WTC11 (cell line): ENCODE measurements at regions not wholly inside any gene's neighbourhood (a gene's known extent, or its start where the extent isn't known, plus 50 kb on each side); places are given as distances from the start of the nearest gene placed in this dataset.

Experiments
- ATAC-seq: fragments of 200-7000 bp; cut with Tn5 transposase; 2 replicates; pipeline ENCODE4 v1.10.0; 2021; ENCODE audit warnings: mild to moderate bottlenecking, moderate library complexity
- CTCF ChIA-PET: fragments of 300-600 bp; sonication (Branson Sonifier 250); formaldehyde crosslinking; loops from one replicate; lab custom pipeline; 2021; ENCODE audit warnings: antibody characterized with exemption; lab: Charles Lee
- POLR2A ChIA-PET: fragments of 350-600 bp; sonication (Branson Sonifier 250); formaldehyde crosslinking; loops from one replicate; lab custom pipeline; 2021; ENCODE audit warnings: antibody characterized with exemption; lab: Charles Lee
- DNase-seq: peaks from one replicate; pipeline ENCODE4 v3.0.0; 2021; ENCODE audit warnings: low spot score
- H3K27ac Mint-ChIP-seq: 2 replicates; pipeline ENCODE4 v1.8.0; 2021; ENCODE audit warnings: mixed read lengths
- H3K27me3 Mint-ChIP-seq: 2 replicates; pipeline ENCODE4 v1.8.0; 2021; ENCODE audit warnings: low read depth, mild to moderate bottlenecking, moderate library complexity, mixed read lengths
- H3K36me3 Mint-ChIP-seq: 2 replicates; pipeline ENCODE4 v1.8.0; 2021; ENCODE audit warnings: mixed read lengths
- H3K4me1 Mint-ChIP-seq: 2 replicates; pipeline ENCODE4 v1.8.0; 2022; ENCODE audit warnings: mixed read lengths
- H3K4me3 Mint-ChIP-seq: 2 replicates; pipeline ENCODE4 v1.8.0; 2021; ENCODE audit warnings: mild to moderate bottlenecking, moderate library complexity, mixed read lengths
- H3K9me3 Mint-ChIP-seq: 2 replicates; pipeline ENCODE4 v1.8.0; 2021; ENCODE audit warnings: mixed read lengths
- ATF1 ChIP-seq: sonication (generic); formaldehyde crosslinking; IDR thresholded peaks from 2 replicates; pipeline ENCODE4 v1.8.1; 2023; ENCODE audit warnings: mild to moderate bottlenecking, moderate library complexity, missing genetic modification reagents
- ELF4 ChIP-seq: sonication (generic); formaldehyde crosslinking; IDR thresholded peaks from 2 replicates; pipeline ENCODE4 v1.8.1; 2022; ENCODE audit warnings: low read depth, mild to moderate bottlenecking, moderate library complexity, missing genetic modification reagents
- GRHL2 ChIP-seq: fragments of 250-450 bp; sonication (Bioruptor Pico); IDR thresholded peaks from 2 replicates; pipeline ENCODE4 v1.8.0; 2022; ENCODE audit warnings: mild to moderate bottlenecking, moderate library complexity; ENCODE audit not compliant: insufficient replicate concordance, severe bottlenecking
- GTF2I ChIP-seq: fragments of 250-450 bp; sonication (Bioruptor Pico); conservative IDR thresholded peaks from 2 replicates; pipeline ENCODE4 v1.4.0; 2021; ENCODE audit warnings: mild to moderate bottlenecking
- KAT7 ChIP-seq: sonication (generic); formaldehyde crosslinking; IDR thresholded peaks from 2 replicates; pipeline ENCODE4 v1.8.1; 2023; ENCODE audit warnings: missing genetic modification reagents, mild to moderate bottlenecking, borderline replicate concordance
- RORB ChIP-seq: fragments of 250-450 bp; sonication (Bioruptor Pico); IDR thresholded peaks from 2 replicates; pipeline ENCODE4 v1.9.0; 2021; ENCODE audit warnings: mild to moderate bottlenecking
- TEAD4 ChIP-seq: sonication (generic); formaldehyde crosslinking; IDR thresholded peaks from 2 replicates; pipeline ENCODE4 v1.8.0; 2022; ENCODE audit warnings: mild to moderate bottlenecking, missing genetic modification reagents
- TP53 ChIP-seq: sonication (generic); formaldehyde crosslinking; IDR thresholded peaks from 2 replicates; pipeline ENCODE4 v1.8.1; 2023; ENCODE audit warnings: mild to moderate bottlenecking, missing genetic modification reagents
- ZNF232 ChIP-seq: sonication (generic); formaldehyde crosslinking; IDR thresholded peaks from 2 replicates; pipeline ENCODE4 v1.8.0; 2022; ENCODE audit warnings: mild to moderate bottlenecking, missing genetic modification reagents
- TF ChIP-seq, protein P1 (sequence below): fragments of 250-450 bp; sonication (Bioruptor Pico); IDR thresholded peaks from 2 replicates; pipeline ENCODE4 v1.9.0; 2021; ENCODE audit warnings: mild to moderate bottlenecking, borderline replicate concordance
- TF ChIP-seq, protein P2 (sequence below): fragments of 250-450 bp; sonication (Bioruptor Pico); IDR thresholded peaks from 2 replicates; pipeline ENCODE4 v1.9.0; 2021; ENCODE audit warnings: mild to moderate bottlenecking
- TF ChIP-seq, protein P3 (sequence below): fragments of 250-450 bp; sonication (Bioruptor Pico); IDR thresholded peaks from 2 replicates; pipeline ENCODE4 v1.9.0; 2021; ENCODE audit warnings: mild to moderate bottlenecking
- TF ChIP-seq, protein P4 (sequence below): sonication (generic); formaldehyde crosslinking; IDR thresholded peaks from 2 replicates; pipeline ENCODE4 v1.8.0; 2022; ENCODE audit warnings: mild to moderate bottlenecking, missing genetic modification reagents
- TF ChIP-seq, protein P5 (sequence below): fragments of 250-450 bp; sonication (Bioruptor Pico); IDR thresholded peaks from 2 replicates; pipeline ENCODE4 v2.1.2; 2022; ENCODE audit warnings: mild to moderate bottlenecking, moderate library complexity
- TF ChIP-seq, protein P6 (sequence below): sonication (generic); formaldehyde crosslinking; conservative IDR thresholded peaks from 2 replicates; pipeline ENCODE4 v1.8.1; 2023; ENCODE audit warnings: mild to moderate bottlenecking, low read depth, missing genetic modification reagents, moderate library complexity
- TF ChIP-seq, protein P7 (sequence below): sonication (generic); formaldehyde crosslinking; IDR thresholded peaks from 2 replicates; pipeline ENCODE4 v1.8.1; 2023; ENCODE audit warnings: mild to moderate bottlenecking, missing genetic modification reagents, moderate library complexity

DNA sequence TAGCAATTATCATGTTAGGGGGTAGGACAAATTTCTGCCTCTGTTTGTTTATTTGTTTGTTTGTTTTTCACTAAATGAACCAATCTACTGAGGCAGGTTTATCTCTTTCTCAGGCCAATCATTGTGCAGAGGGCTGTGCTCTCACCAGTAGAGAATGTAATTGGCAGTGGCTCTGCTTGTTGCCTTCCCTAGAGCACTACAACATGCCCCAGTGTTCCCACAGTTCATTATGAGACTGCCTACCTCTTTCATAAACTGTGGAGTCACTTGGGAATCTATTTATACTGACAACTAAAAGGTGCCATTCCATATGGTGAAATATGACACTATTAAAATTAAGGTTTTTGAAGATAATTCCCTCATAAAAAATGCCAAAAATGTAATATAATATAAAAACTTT lies 196.3 kb upstream of the ALCAM start:
- TF ChIP-seq, protein P1, sequence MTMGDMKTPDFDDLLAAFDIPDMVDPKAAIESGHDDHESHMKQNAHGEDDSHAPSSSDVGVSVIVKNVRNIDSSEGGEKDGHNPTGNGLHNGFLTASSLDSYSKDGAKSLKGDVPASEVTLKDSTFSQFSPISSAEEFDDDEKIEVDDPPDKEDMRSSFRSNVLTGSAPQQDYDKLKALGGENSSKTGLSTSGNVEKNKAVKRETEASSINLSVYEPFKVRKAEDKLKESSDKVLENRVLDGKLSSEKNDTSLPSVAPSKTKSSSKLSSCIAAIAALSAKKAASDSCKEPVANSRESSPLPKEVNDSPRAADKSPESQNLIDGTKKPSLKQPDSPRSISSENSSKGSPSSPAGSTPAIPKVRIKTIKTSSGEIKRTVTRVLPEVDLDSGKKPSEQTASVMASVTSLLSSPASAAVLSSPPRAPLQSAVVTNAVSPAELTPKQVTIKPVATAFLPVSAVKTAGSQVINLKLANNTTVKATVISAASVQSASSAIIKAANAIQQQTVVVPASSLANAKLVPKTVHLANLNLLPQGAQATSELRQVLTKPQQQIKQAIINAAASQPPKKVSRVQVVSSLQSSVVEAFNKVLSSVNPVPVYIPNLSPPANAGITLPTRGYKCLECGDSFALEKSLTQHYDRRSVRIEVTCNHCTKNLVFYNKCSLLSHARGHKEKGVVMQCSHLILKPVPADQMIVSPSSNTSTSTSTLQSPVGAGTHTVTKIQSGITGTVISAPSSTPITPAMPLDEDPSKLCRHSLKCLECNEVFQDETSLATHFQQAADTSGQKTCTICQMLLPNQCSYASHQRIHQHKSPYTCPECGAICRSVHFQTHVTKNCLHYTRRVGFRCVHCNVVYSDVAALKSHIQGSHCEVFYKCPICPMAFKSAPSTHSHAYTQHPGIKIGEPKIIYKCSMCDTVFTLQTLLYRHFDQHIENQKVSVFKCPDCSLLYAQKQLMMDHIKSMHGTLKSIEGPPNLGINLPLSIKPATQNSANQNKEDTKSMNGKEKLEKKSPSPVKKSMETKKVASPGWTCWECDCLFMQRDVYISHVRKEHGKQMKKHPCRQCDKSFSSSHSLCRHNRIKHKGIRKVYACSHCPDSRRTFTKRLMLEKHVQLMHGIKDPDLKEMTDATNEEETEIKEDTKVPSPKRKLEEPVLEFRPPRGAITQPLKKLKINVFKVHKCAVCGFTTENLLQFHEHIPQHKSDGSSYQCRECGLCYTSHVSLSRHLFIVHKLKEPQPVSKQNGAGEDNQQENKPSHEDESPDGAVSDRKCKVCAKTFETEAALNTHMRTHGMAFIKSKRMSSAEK (CRISPR knock-in tag), result no peak
- TF ChIP-seq, protein P2, sequence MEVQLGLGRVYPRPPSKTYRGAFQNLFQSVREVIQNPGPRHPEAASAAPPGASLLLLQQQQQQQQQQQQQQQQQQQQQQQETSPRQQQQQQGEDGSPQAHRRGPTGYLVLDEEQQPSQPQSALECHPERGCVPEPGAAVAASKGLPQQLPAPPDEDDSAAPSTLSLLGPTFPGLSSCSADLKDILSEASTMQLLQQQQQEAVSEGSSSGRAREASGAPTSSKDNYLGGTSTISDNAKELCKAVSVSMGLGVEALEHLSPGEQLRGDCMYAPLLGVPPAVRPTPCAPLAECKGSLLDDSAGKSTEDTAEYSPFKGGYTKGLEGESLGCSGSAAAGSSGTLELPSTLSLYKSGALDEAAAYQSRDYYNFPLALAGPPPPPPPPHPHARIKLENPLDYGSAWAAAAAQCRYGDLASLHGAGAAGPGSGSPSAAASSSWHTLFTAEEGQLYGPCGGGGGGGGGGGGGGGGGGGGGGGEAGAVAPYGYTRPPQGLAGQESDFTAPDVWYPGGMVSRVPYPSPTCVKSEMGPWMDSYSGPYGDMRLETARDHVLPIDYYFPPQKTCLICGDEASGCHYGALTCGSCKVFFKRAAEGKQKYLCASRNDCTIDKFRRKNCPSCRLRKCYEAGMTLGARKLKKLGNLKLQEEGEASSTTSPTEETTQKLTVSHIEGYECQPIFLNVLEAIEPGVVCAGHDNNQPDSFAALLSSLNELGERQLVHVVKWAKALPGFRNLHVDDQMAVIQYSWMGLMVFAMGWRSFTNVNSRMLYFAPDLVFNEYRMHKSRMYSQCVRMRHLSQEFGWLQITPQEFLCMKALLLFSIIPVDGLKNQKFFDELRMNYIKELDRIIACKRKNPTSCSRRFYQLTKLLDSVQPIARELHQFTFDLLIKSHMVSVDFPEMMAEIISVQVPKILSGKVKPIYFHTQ (CRISPR knock-in tag), result no peak
- TF ChIP-seq TP53 (no peak), GRHL2 (CRISPR knock-in tag) (no peak), ATF1 (CRISPR knock-in tag) (no peak), TEAD4 (CRISPR knock-in tag) (no peak), GTF2I (CRISPR knock-in tag) (no peak), KAT7 (no peak), ELF4 (CRISPR knock-in tag) (no peak), ZNF232 (no peak), RORB (no peak)
- TF ChIP-seq, protein P3, sequence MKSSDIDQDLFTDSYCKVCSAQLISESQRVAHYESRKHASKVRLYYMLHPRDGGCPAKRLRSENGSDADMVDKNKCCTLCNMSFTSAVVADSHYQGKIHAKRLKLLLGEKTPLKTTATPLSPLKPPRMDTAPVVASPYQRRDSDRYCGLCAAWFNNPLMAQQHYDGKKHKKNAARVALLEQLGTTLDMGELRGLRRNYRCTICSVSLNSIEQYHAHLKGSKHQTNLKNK (CRISPR knock-in tag), result no peak
- TF ChIP-seq, protein P4, sequence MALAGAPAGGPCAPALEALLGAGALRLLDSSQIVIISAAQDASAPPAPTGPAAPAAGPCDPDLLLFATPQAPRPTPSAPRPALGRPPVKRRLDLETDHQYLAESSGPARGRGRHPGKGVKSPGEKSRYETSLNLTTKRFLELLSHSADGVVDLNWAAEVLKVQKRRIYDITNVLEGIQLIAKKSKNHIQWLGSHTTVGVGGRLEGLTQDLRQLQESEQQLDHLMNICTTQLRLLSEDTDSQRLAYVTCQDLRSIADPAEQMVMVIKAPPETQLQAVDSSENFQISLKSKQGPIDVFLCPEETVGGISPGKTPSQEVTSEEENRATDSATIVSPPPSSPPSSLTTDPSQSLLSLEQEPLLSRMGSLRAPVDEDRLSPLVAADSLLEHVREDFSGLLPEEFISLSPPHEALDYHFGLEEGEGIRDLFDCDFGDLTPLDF, result no peak
- TF ChIP-seq, protein P5, sequence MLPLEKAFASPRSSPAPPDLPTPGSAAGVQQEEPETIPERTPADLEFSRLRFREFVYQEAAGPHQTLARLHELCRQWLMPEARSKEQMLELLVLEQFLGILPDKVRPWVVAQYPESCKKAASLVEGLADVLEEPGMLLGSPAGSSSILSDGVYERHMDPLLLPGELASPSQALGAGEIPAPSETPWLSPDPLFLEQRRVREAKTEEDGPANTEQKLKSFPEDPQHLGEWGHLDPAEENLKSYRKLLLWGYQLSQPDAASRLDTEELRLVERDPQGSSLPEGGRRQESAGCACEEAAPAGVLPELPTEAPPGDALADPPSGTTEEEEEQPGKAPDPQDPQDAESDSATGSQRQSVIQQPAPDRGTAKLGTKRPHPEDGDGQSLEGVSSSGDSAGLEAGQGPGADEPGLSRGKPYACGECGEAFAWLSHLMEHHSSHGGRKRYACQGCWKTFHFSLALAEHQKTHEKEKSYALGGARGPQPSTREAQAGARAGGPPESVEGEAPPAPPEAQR, result no peak
- TF ChIP-seq, protein P6, sequence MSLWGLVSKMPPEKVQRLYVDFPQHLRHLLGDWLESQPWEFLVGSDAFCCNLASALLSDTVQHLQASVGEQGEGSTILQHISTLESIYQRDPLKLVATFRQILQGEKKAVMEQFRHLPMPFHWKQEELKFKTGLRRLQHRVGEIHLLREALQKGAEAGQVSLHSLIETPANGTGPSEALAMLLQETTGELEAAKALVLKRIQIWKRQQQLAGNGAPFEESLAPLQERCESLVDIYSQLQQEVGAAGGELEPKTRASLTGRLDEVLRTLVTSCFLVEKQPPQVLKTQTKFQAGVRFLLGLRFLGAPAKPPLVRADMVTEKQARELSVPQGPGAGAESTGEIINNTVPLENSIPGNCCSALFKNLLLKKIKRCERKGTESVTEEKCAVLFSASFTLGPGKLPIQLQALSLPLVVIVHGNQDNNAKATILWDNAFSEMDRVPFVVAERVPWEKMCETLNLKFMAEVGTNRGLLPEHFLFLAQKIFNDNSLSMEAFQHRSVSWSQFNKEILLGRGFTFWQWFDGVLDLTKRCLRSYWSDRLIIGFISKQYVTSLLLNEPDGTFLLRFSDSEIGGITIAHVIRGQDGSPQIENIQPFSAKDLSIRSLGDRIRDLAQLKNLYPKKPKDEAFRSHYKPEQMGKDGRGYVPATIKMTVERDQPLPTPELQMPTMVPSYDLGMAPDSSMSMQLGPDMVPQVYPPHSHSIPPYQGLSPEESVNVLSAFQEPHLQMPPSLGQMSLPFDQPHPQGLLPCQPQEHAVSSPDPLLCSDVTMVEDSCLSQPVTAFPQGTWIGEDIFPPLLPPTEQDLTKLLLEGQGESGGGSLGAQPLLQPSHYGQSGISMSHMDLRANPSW (CRISPR knock-in tag), result no peak
- TF ChIP-seq, protein P7, sequence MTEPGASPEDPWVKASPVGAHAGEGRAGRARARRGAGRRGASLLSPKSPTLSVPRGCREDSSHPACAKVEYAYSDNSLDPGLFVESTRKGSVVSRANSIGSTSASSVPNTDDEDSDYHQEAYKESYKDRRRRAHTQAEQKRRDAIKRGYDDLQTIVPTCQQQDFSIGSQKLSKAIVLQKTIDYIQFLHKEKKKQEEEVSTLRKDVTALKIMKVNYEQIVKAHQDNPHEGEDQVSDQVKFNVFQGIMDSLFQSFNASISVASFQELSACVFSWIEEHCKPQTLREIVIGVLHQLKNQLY (CRISPR knock-in tag), result no peak
- TF ChIP-seq, all 79 proteins: peak for 0
- no peaks in the 10 kb centered on the region for H3K9me3 Mint-ChIP-seq
- ChIA-PET POLR2A (no interaction called here), CTCF (no interaction called here)
- no peak overlapping the region for H3K27ac Mint-ChIP-seq
- no peak for DNase-seq
- H3K4me3 Mint-ChIP-seq, result no peak overlapping the region
- no peaks in the 10 kb centered on the region for H3K27me3 Mint-ChIP-seq
- ATAC-seq, result no peak
- H3K4me1 Mint-ChIP-seq, result peaks cover 6% of the 10 kb centered on the region; the same call in 1 of the 2 replicates
- H3K36me3 Mint-ChIP-seq, result no peaks in the 10 kb centered on the region
